SK-N-SH (cell line): ENCODE measurements at regions not wholly inside any gene's neighbourhood (a gene's known extent, or its start where the extent isn't known, plus 50 kb on each side); places are given as distances from the start of the nearest gene placed in this dataset.

ENCODE experiments used
- CTCF ChIA-PET: fragments of 300-600, 350-600 bp; formaldehyde crosslinking; extraction: SDS; loops from one replicate; lab custom pipeline; 2021; lab: Yijun Ruan, JAX
- POLR2A ChIA-PET: fragments of 350-600 bp; sonication (Branson Sonifier 250); formaldehyde crosslinking; extraction: SDS; loops from one replicate; lab custom pipeline; 2020; ENCODE audit warnings: antibody characterized with exemption, inconsistent platforms; lab: Yijun Ruan, JAX
- DNase-seq: peaks from one replicate; pipeline ENCODE4 v3.0.0; 2012
- H2AFZ ChIP-seq: fragments of 200-600 bp; sonication (generic); 2 replicates; pipeline ENCODE4 v1.8.1; 2016; ENCODE audit warnings: antibody characterized with exemption, mild to moderate bottlenecking, low read depth
- H3F3A ChIP-seq: fragments of 200-600 bp; sonication (generic); replicated peaks from 2 replicates; pipeline ENCODE3; 2016; ENCODE audit warnings: antibody characterized with exemption, mild to moderate bottlenecking; ENCODE audit not compliant: insufficient read depth
- H3K27ac ChIP-seq, 2 experiments: fragments of 200-500 bp in 1 of 2; fragments of 200-600 bp in 1 of 2; sonication (Bioruptor generic) in 1 of 2; sonication (generic), shearing (Covaris generic) in 1 of 2; 2 replicates each; pipeline versions ENCODE4 v1.5.1 to v1.6.1; 2014 to 2016; ENCODE audit warnings: low read depth in 2 of 2, inconsistent platforms in 1 of 2, low read length in 1 of 2, mild to moderate bottlenecking in 1 of 2, mixed read lengths in 1 of 2
- H3K27me3 ChIP-seq: fragments of 200-600 bp; sonication (generic), shearing (Covaris generic); 2 replicates; pipeline ENCODE4 v1.6.1; 2016; ENCODE audit warnings: mixed run types; ENCODE audit not compliant: insufficient read depth
- H3K36me3 ChIP-seq, 2 experiments: fragments of 200-500 bp in 1 of 2; fragments of 200-600 bp in 1 of 2; sonication (Bioruptor generic) in 1 of 2; sonication (generic) in 1 of 2; replicated peaks in 1 of 2; 2 replicates each; pipeline versions ENCODE3 to v1.5.1; 2014 to 2016; ENCODE audit warnings: low read length in 1 of 2, mild to moderate bottlenecking in 1 of 2; ENCODE audit not compliant: insufficient read depth in 2 of 2, control insufficient read depth in 1 of 2
- H3K4me1 ChIP-seq, 2 experiments: fragments of 200-500 bp in 1 of 2; fragments of 200-600 bp in 1 of 2; sonication (Bioruptor generic) in 1 of 2; sonication (generic), shearing (Covaris generic) in 1 of 2; 2 replicates each; pipeline versions ENCODE4 v1.5.1 to v1.6.1; 2014 to 2016; ENCODE audit warnings: low read depth in 1 of 2, low read length in 1 of 2, mixed run types in 1 of 2; ENCODE audit not compliant: insufficient read depth in 2 of 2, control insufficient read depth in 1 of 2
- H3K4me2 ChIP-seq: fragments of 200-600 bp; sonication (generic), shearing (Covaris generic); 2 replicates; pipeline ENCODE4 v1.6.1; 2017; ENCODE audit warnings: mixed run types
- H3K4me3 ChIP-seq, 2 experiments: fragments of 200-500 bp in 1 of 2; fragments of 200-600 bp in 1 of 2; sonication (Bioruptor generic) in 1 of 2; sonication (generic), shearing (Covaris generic) in 1 of 2; 2 replicates each; pipeline versions ENCODE4 v1.5.1 to v1.8.1; 2014 to 2016; ENCODE audit warnings: low read depth in 2 of 2, inconsistent platforms in 1 of 2, low read length in 1 of 2, mild to moderate bottlenecking in 1 of 2, mixed read lengths in 1 of 2, moderate library complexity in 1 of 2
- H3K79me2 ChIP-seq: fragments of 200-600 bp; sonication (generic); 2 replicates; pipeline ENCODE4 v1.8.1; 2017; ENCODE audit warnings: mild to moderate bottlenecking; ENCODE audit not compliant: insufficient read depth
- H3K9ac ChIP-seq: fragments of 200-600 bp; sonication (generic); 2 replicates; pipeline ENCODE4 v1.6.1; 2017; ENCODE audit warnings: mixed run types
- H3K9me2 ChIP-seq: fragments of 200-600 bp; sonication (generic); 2 replicates; pipeline ENCODE4 v1.6.1; 2017; ENCODE audit warnings: mixed run types
- H3K9me3 ChIP-seq: fragments of 200-600 bp; sonication (generic); 2 replicates; pipeline ENCODE4 v1.6.1; 2017; ENCODE audit warnings: mixed run types, mild to moderate bottlenecking, moderate library complexity
- H4K20me1 ChIP-seq: fragments of 200-600 bp; sonication (generic); 2 replicates; pipeline ENCODE4 v1.6.1; 2017; ENCODE audit warnings: mild to moderate bottlenecking, mixed run types; ENCODE audit not compliant: insufficient read depth
- CHD2 ChIP-seq: fragments of 150-350 bp; IDR thresholded peaks from 2 replicates; pipeline ENCODE4 v1.6.1; 2018; ENCODE audit warnings: low read length; ENCODE audit not compliant: partially characterized antibody
- ELF1 ChIP-seq: IDR thresholded peaks from 2 replicates; pipeline ENCODE4 v1.4.0; 2012
- EZH2phosphoT487 ChIP-seq: fragments of 200-600 bp; sonication (generic); IDR thresholded peaks from 2 replicates; pipeline ENCODE4 v1.6.1; 2017; ENCODE audit warnings: low read depth, mixed run types, mild to moderate bottlenecking, antibody characterized with exemption, moderate library complexity, borderline replicate concordance
- FOXJ3 ChIP-seq: sonication (generic); formaldehyde crosslinking; IDR thresholded peaks from 2 replicates; pipeline ENCODE4 v1.5.1; 2020; ENCODE audit warnings: mild to moderate bottlenecking, missing genetic modification reagents
- GABPA ChIP-seq: IDR thresholded peaks from 2 replicates; pipeline ENCODE4 v1.4.0; 2012; ENCODE audit warnings: low read depth, mild to moderate bottlenecking
- GATA2 ChIP-seq: sonication (generic); formaldehyde crosslinking; IDR thresholded peaks from 2 replicates; pipeline ENCODE4 v1.5.0; 2020; ENCODE audit warnings: mild to moderate bottlenecking, missing genetic modification reagents
- MEF2A ChIP-seq: IDR thresholded peaks from 2 replicates; pipeline ENCODE4 v1.4.0; 2012; ENCODE audit warnings: low read depth, borderline replicate concordance
- NFIC ChIP-seq: IDR thresholded peaks from 2 replicates; pipeline ENCODE4 v1.4.0; 2012; ENCODE audit warnings: borderline replicate concordance
- RFX5 ChIP-seq: IDR thresholded peaks from 2 replicates; pipeline ENCODE4 v1.6.1; 2012; ENCODE audit warnings: mild to moderate bottlenecking, improper control_type of control experiment, low read length
- RXRA ChIP-seq: IDR thresholded peaks from 2 replicates; pipeline ENCODE4 v1.4.0; 2012; ENCODE audit warnings: low read depth, mild to moderate bottlenecking, borderline replicate concordance
- SIN3A ChIP-seq: IDR thresholded peaks from 2 replicates; pipeline ENCODE4 v1.6.1; 2012; ENCODE audit warnings: low read depth, mild to moderate bottlenecking, low read length, moderate library complexity, borderline replicate concordance
- TAF1 ChIP-seq: IDR thresholded peaks from 2 replicates; pipeline ENCODE4 v1.6.1; 2012; ENCODE audit warnings: low read depth, mild to moderate bottlenecking, low read length, moderate library complexity, borderline replicate concordance
- TCF12 ChIP-seq: IDR thresholded peaks from 2 replicates; pipeline ENCODE4 v1.4.0; 2012
- WGBS: methylation state at CpG from one replicate; pipeline ENCODE4 v1.1.6; 2017; ENCODE audit warnings: low lambda C conversion rate; 5-methylcytosine and 5-hydroxymethylcytosine counted together
- TF ChIP-seq, protein P1 (sequence below): fragments of 150-350 bp; IDR thresholded peaks from 2 replicates; pipeline ENCODE4 v1.6.1; 2017; ENCODE audit warnings: antibody characterized with exemption, low read length, low read depth, borderline replicate concordance
- TF ChIP-seq, protein P2 (sequence below): IDR thresholded peaks from 2 replicates; pipeline ENCODE4; 2012
- TF ChIP-seq, protein P3 (sequence below): fragments of 150-350 bp; IDR thresholded peaks from 2 replicates; pipeline ENCODE4 v1.6.1; 2016; ENCODE audit warnings: mild to moderate bottlenecking, low read depth, low read length
- TF ChIP-seq, protein P4 (sequence below): IDR thresholded peaks from 2 replicates; pipeline ENCODE4 v1.4.0; 2012; ENCODE audit warnings: low read depth

DNA sequence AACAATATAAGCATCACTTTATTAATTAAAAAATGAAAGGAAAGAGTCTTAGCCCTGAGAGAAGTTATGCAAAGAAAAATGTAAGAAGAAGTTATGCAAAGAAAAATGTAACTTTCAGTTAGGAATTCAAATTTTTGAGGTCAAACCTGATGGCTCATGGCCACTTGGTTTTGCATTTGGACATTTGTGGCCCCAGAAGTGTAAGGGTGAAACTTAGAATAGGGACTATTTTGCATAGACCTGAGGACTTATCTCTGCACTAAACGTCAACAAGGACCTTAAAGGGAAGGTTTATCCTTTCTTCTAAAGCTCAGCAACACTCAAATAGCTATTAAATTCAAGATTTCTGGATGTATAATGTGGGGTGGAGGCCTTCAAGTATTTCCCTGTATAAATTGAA lies 724.5 kb upstream of the POT1 start:
- H3F3A ChIP-seq: no peaks in the 10 kb centered on the region
- H3K9me2 ChIP-seq: no peaks in the 10 kb centered on the region
- ChIA-PET CTCF (no interaction called here), POLR2A (no interaction called here)
- 38% methylated on average over 1 of the region's 1 CpG for WGBS
- no peak for DNase-seq
- no peaks in the 10 kb centered on the region for H3K36me3 ChIP-seq
- no peak overlapping the region for H3K27ac ChIP-seq
- H2AFZ ChIP-seq: no peak overlapping the region
- H3K79me2 ChIP-seq: no peaks in the 10 kb centered on the region
- no peaks in the 10 kb centered on the region for H3K27me3 ChIP-seq
- no peak overlapping the region for H3K9ac ChIP-seq
- no peaks in the 10 kb centered on the region for H3K4me1 ChIP-seq
- no peaks in the 10 kb centered on the region; the same call in 1 of the 2 replicates for H3K9me3 ChIP-seq
- TF ChIP-seq GABPA (no peak), RXRA (no peak), GATA2 (CRISPR knock-in tag) (no peak), NFIC (no peak), CHD2 (no peak), TCF12 (no peak), ELF1 (no peak), SIN3A (no peak), RFX5 (no peak), MEF2A (no peak), EZH2phosphoT487 (no peak), FOXJ3 (CRISPR knock-in tag) (no peak), TAF1 (no peak)
- TF ChIP-seq, protein P1, sequence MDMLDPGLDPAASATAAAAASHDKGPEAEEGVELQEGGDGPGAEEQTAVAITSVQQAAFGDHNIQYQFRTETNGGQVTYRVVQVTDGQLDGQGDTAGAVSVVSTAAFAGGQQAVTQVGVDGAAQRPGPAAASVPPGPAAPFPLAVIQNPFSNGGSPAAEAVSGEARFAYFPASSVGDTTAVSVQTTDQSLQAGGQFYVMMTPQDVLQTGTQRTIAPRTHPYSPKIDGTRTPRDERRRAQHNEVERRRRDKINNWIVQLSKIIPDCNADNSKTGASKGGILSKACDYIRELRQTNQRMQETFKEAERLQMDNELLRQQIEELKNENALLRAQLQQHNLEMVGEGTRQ: no peak
- TF ChIP-seq, protein P2, sequence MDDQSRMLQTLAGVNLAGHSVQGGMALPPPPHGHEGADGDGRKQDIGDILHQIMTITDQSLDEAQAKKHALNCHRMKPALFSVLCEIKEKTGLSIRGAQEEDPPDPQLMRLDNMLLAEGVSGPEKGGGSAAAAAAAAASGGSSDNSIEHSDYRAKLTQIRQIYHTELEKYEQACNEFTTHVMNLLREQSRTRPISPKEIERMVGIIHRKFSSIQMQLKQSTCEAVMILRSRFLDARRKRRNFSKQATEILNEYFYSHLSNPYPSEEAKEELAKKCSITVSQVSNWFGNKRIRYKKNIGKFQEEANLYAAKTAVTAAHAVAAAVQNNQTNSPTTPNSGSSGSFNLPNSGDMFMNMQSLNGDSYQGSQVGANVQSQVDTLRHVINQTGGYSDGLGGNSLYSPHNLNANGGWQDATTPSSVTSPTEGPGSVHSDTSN: no peak
- TF ChIP-seq, protein P3, sequence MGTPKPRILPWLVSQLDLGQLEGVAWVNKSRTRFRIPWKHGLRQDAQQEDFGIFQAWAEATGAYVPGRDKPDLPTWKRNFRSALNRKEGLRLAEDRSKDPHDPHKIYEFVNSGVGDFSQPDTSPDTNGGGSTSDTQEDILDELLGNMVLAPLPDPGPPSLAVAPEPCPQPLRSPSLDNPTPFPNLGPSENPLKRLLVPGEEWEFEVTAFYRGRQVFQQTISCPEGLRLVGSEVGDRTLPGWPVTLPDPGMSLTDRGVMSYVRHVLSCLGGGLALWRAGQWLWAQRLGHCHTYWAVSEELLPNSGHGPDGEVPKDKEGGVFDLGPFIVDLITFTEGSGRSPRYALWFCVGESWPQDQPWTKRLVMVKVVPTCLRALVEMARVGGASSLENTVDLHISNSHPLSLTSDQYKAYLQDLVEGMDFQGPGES: no peak
- TF ChIP-seq, protein P4, sequence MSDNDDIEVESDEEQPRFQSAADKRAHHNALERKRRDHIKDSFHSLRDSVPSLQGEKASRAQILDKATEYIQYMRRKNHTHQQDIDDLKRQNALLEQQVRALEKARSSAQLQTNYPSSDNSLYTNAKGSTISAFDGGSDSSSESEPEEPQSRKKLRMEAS: no peak
- H3K4me3 ChIP-seq: no peak overlapping the region
- H4K20me1 ChIP-seq: no peaks in the 10 kb centered on the region
- no peak overlapping the region for H3K4me2 ChIP-seq
